GM19238 (cell line): ENCODE measurements at regions not wholly inside any gene's neighbourhood (a gene's known extent, or its start where the extent isn't known, plus 50 kb on each side); places are given as distances from the start of the nearest gene placed in this dataset.

Source experiments
- DNase-seq: peaks from one replicate; pipeline ENCODE4 v3.0.0; 2011; ENCODE audit warnings: low spot score; ENCODE audit not compliant: insufficient read length

DNA sequence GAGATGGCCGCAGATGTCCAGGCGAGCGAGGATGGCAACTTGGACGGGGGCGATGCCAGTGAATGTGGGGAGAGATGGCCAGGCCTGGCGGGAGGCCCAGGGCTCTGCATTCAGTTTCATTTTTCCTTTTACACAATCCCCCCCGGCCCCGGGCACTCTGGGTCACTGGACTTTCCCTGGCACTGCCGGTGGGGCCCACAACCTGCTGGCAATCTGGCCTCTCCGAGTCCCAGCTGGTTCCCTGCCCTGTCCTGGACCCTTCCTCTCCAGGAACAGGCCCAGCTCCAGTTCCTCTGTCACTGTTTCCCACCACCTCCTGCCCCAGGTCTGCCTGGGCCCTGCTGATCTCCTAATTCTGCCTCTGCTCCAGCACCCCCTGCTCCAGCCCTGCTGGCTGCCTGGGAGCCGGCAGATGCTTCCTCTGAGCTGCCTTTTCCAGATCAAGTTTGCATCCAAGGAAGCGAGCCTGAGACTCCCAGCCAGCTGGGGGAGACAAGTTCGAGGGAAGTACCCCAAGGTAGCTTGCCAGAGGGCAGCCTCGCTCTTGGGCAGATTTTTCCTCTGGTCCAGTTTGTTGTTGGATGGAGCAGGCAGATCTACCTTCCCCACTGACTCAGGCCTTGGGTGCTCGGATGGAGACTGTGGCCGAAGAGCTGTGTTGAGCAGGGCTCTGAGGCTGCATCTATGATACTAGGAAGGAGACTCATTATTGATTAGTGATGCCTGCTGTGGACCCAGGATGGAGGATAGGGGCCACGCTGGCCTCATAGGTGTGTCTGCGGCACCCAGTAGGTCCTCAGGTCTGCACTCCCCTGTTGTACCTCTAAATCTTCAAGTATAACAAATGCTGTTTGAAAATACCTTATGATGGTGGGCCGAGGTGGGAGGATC lies 83.2 kb downstream of the CEBPB start:
- DNase-seq = no peak

DNA sequence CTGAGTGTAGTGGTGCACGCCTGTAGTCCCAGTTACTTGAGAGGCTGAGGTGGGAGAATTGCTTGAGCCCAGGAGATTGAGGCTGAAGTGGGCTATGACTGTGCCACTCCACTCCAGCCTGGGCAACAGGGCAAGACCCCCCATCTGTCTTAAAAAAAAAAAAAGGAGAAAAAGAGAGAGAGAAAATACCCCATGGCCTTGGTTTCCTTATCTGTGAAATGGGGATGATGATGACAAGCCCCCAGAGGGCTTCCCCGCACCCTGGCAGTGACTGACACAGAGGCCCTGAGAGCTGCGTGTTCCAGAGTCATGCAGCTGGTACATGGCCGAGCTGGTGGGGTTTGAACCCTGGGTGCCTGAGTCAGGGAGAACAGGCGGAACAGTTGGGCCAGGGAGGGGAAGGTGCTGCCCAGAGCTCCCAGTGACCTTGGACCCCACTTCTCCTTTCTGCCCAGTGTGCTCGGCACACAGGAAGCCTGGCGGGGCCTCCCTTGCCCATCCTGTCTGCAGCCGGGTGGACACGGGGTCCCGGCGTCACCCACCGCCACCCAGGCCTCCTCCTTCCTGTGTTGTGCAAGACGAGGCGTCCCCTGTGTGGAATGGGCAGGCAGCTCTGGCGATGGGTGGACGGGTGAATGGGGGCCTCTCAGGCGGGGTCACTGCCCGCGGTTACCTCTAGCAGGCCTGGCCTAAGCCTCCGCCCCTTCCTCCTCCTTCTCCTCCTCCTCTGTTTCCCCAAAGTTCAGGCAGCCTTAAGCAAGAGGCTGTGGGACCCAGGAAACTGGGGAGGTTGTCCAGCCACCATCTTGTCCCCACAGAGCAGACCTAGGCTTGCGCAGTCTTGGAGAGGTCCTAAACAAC lies 84.2 kb downstream of the CEBPB start:
- no peak for DNase-seq

DNA sequence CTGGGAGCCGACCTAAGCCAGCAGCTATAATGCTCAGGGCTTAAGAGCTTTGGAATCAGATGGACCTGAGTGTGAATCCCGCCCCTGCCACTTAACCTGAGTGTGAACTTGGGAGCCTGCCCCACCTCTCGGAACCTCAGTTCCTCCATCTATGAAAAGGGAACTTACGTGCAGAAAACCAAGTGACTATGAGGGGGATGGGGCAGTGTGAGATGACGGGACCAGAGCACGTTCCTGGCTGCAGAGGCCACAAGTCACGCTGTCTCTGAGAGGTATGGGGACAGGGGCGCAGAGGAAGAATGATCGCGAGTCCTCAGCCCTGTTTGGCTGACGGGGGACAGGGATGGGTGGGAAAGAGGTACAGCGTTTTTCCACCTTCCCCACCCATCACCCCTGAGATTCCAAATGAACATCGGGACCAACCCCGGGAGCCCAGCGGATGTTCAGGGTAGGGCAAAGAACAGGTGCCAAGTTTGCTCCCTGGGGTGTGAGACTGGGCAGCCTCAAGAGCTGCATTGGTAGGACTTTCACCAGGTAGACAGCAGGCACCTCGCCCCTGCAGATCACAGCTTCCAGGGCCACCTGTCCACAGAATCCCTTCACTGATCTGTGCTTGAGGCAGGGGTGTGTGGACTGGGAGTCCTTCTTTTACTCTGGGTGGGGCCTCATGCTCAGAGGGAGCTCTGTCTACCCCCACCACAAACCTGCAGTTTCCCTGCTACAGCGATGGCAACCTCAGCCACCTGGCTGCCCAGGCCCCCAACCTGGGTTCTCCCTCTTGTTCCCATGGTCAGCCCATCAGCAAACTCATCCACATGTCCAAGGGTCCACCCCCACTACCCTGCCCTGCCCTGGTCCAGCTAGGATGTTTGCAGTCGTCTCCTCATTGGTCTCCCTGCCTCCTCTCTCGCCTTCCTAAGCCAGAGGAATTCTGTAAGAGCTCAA lies 85.8 kb downstream of the CEBPB start:
- no peak for DNase-seq

DNA sequence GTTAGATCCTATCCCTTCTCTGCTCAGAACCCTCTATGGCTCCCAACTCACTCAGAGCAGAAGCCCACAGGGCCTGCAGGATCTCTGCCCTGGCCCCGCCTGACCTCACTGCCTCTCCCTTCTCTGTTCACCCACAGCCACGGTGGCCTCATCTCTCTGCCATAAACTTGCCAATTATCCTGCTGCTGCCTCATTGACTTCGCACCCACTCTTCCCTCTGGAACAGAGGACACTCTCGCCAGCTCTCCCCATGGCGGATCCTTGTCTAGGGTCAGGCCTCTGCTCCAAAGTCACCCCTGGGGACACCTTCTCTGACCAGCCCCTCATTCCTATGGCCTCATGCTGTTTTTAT lies 86.4 kb downstream of the CEBPB start:
- DNase-seq = no peak

DNA sequence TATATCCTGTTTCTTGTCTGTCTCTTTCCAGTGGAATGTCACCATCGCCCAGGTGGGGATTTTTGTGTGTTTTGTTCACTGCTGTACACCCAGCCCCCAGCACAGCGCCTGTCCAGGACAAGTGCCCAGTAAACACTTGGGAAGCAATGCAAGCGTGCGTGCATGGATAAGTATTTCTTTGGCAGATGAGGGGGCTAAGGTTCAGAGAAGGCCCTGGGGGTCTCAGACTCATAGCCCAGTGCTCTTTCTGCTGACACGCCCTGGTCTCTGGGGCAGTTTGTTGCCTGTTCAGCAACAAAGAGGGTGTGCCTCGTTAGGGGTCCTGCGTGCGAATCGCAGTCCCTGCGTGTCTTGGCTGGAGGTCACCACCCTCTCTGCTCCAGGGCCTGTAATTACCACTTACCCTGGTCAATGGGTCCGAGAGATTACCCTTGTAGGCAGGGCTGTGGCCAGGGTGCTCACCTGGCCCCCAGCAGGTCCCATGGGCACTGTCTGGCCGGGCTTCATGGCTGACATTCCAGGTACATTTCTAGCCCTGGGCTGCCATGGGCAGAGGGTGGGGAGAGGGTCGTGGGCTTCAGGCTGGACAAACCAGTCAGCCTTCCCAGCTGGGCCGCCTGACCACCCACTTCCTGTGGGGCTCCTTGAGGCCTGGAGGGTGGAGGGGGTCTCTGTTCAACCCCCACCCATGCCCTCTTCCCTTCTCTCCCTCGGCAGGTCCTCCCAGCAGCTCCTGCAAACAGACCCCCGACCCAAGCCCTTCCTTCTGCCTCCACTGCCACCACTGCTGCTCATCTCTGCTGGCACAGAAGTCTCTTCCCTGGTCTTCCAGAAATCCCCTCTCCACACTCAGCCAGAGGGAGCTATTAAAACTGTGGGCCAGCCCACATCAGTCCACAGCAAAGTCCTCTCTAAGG lies 87.1 kb downstream of the CEBPB start:
- DNase-seq = no peak

DNA sequence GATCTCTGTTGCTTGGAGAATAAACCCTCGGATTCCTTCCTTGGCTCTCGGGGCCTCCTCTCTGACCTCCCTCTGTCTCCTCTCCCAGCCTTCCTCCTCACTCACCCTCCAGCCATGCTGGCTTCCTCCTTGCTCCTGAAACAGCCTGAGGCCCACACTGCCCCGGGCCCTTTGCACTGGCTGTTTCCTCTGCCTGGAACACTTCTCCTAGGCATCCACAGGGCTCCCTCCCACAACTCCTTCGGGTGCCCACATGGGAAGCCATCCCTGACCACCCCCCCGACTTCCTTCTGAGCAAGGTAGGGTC lies 87.7 kb downstream of the CEBPB start:
- DNase-seq = no peak

DNA sequence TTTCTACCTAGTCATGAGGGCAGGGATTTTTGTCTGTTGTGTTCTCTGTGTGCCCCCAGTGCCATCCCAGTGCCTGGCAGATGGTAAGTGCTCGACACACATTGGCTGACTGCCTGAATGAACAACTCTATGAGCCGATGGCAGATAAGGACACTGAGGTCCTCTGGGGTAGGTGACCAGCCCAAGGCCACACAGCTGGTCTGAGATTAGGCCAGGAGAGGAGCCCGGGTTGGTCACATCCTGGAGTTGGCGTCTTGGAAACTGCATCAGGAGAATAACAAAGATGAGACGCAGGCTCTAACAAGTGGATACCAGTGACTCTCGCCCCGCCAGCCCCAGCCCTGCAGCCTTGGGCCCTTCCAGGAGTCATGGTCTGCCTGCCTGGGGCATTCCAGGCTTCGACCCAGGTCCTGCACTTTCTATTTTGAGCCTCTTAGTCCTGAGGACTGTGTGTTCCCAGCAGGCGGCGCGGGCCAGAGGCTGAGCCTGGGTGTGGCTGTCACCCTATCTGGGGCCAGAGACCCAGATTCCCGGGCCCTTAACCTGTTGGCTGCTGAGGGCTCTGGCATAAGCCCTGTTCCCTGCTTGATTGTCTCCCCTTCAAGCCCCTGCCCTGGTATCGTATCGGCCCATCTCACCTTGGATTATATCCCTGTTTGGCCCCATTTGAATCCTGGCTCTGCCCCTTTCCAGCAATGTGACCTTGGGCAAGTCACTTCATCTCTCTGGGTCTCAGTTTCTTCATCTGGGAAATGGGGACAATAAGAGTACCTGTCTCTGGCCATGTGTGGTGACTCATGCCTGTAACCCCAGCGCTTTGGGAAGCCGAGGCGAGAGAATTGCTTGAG lies 88.3 kb downstream of the CEBPB start:
- DNase-seq = no peak

DNA sequence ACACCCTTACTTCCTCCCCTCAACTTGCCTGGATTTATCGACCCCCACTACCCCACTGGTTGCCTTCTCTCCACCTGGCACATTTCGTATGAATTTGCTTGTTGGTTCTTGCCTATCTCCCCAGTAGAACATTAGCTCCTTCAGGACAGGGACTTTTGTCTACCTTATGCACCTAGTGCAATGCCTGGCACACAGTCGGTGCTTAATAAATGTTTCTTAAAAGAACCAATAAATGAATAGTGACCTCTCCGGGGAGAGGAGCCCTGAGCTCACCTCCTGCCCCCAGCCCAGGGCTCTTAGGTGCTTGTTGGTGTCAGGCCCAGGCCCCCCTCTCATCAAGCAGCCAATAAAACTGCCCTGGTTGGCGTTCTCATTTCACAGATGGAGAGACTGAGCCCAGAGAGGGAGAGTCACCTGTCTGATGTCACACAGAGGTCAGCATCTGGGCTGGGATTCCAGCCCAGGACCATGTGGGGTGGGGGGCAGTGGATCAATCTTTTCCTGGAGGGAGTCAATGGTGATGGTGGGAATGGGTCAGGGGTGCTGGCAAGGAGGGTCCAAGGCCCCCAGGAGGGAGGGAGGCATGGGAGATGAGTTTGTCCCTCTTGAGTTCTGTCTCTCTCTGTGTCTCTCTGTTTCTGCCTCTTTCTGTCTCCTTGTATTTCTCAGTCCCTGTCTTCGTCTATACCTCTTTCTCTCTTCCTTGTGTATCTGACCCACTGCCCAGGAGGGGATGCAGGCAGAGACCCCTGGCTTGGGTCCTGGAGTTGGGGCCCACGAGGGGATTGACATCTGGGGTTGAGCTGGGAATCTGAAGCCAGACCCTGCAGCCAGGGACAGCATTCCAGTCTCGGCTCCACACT lies 89.6 kb downstream of the CEBPB start:
- DNase-seq = no peak

DNA sequence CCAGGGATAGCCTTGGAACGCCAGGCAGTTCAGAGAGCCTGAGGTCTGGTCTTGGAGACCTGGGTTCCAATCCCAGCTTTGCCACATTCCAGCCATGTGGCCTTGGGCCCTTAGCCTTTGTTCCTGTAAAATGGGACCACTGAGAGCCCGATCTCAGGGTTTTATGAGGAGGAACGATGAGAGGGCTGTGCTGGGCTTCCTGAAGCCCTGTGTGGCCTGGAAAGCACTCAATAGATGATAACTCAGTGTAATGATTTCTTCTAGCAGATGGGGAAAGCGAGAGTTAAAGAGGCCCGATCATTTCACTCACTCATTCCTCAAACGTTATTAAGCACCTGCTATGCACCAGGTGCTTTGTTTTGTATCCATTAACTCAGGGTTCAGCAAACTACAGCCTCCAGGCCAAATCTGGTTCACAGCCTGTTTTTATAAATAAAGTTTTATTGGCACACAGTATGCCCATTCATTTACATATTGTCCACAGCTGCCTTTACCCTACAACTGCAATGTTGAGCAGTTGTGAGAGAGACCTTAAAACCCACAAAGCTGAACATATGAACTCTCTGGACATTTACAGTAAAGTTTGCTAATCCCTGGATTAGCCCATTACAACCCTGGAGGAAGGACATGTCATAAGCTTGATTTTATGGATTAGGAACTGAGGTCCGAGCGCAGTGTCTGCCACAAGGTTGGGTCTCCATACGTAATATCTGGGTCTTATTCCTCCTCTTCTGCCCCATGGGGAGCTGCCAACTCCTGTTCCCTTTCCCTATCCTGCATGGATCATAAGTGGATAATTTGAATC lies 90.4 kb downstream of the CEBPB start:
- DNase-seq = no peak

DNA sequence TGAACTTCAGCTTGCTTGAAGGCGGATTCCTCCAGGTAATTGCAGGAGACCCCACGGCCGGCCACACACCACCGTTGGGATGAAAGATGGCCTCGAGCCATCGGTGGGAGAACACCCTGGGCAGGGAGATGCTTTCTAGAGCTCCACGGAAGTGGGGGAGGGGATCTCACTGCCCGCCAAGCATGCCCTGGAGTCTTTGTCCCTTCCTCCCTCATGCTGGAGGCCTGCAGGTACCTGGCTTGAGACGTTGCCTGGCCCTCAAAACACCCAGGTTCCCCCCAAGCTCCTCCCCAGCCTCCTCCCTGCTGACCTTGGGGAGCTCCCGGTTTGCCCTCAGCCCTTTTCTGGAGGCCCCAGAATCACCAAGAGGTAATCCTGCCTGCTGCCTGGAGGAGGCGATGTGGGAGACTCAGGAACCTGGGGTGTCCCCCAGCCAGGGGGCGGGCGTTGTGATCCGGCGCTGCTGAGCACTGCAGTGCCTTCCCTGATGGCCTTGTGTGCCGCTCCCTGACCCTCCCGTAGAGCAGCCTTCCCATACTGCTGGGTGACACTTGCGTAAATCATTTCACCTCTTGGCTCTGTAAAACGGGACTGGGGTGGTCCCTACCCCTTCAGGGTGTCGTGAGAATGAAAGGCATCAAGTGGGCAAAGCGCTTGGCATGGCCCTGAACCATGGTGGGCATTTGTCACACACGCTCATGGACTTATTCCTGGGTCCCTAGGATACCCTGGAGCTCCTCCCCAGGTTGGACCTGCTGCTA lies 91.4 kb downstream of the CEBPB start:
- DNase-seq = no peak

DNA sequence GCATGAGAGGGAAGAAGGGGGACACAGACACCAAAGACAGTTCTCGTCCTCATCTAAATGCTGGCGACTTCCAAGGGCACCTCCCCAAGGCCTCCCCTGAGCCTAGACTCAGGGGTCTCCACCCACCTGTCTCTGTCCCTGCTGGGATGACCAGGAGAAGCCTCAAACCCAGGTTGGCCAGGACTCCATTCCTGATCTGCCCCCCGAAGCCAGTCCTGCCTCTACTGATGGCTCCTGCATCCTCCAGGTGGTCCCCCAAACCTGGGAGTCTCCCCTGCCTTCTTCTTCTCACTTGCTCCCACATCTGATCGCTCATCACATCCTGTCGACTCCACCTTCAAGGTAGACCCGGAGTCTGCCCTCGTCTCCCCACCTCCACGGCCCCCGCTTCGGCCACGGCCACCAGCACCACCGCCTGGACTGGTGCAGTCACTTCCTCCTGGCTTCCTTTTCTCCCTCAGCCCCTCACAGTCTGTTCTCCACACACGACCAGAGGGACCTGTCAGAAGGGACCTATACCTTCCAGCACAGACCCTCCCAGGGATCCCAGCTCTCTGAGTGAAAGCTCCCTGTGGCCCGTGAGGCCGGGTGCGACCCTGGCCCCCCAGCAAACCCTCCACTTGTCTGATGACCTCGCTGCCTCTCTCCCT lies 92.1 kb downstream of the CEBPB start:
- DNase-seq = no peak

DNA sequence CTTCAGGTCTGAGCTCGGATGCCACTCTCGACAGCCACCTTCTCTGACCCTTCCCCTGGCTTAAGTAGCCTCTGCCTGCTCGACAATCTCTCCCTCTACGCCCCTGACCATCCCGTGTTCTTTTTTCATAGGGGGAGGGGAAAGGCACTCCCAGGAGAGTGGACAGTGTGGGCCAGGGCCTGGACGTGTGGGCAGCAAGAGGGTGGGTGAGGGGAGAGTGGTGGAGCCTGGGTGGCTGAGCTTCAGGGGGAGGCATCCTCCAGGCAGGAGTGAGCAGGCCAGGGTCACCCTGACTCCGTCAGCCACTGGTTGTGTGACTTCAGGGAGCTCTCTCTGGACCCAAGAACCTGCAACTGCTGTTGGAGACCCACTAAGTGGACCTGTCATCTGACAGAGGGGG lies 92.7 kb downstream of the CEBPB start:
- no peak for DNase-seq

DNA sequence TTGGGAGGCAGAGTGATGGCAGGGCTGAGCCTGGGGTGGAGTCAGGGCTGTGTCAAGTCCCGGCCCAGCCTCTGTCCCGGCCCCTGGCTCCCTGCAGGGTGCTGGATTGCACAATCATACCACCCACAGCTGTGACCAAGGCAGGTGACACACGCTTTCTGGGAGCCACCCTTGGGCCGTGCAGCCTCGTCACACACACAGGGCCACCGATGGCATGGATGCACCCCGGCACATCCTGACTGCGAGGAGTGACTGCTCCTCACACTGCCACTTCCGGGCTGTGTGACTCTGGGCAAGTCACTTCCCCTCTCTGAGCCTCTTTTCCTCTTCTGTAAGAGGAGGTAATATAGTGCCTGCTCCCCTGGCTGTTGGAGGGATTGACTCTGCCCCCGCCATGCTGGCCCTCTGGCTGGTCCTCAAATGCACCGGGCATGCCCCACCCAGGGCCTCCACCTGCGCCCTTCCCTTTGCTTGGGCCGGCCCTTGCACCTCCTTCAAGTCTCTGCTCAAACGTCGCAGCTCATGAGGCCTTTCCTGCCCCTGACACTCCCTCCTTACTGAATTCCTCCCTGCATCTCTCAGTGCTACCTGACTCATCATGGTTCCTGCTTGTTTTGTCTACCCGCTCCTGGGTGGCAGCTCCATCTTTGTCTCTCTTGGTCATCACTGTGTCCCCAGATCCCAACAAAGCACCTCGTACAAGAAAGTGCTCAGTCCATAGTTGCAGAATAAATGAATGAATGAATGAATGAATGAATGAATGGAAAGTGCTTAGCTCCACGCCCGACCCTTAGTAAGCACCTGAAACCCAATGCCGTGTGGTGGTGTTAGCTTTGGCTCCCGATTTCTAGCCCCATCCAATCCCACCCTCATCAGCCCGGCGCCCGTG lies 93.5 kb downstream of the CEBPB start:
- DNase-seq = no peak

DNA sequence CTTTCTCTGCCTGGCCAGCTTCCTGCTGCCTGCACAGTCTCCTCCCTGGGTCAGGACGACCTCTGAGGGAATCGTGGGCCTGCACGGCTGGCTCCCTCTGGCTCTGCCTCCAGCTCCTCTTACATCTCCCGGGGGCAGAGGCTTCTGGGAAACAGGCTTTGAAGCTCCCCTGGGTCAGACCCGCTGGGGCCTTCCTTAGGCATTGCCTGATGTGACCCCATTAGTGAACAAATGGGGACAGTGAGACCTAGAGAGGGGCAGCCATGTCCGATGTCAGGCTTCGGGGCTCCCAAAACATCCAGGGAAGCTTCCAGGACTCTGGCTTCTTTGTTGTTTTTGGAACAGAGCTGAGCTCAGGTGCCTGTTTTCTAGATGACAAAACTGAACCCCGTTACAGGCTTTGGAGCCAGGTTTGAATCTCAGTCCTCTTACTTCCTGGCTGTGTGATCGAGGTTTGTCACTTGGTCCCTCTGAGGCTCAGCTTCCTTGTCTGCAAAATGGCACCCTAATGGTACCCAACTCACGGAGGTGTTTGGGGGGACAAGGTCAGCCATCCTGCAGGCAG lies 94.3 kb downstream of the CEBPB start:
- no peak for DNase-seq
